ENCODE measurements at regions not wholly inside any gene's neighbourhood (a gene's known extent, or its start where the extent isn't known, plus 50 kb on each side); places are given as distances from the start of the nearest gene placed in this dataset.

- TF ChIP-seq CTCF (IDR thresholded peaks at IDR 0.05) (no peak), POLR2A (IDR thresholded peaks at IDR 0.05) (no peak)
These were observed 60.2 kb upstream of the RPS6KA2 start for GRCh38 chr6:166687070-166687878.
